SK-N-SH treated with all-trans-retinoic acid at 6 μM for 48 hours (cell line): ENCODE measurements at regions not wholly inside any gene's neighbourhood (a gene's known extent, or its start where the extent isn't known, plus 50 kb on each side); places are given as distances from the start of the nearest gene placed in this dataset.

Experiments used
- ISL1 ChIP-seq: fragments of 250-450 bp; sonication (Bioruptor Pico); IDR thresholded peaks from 2 replicates; pipeline ENCODE4 v2.1.2; 2022; ENCODE audit warnings: mild to moderate bottlenecking, moderate library complexity
- ZFP30 ChIP-seq: fragments of 450-650 bp; formaldehyde crosslinking; IDR thresholded peaks from 2 replicates; pipeline ENCODE4 v1.5.0; 2022; ENCODE audit warnings: mild to moderate bottlenecking, moderate library complexity

DNA sequence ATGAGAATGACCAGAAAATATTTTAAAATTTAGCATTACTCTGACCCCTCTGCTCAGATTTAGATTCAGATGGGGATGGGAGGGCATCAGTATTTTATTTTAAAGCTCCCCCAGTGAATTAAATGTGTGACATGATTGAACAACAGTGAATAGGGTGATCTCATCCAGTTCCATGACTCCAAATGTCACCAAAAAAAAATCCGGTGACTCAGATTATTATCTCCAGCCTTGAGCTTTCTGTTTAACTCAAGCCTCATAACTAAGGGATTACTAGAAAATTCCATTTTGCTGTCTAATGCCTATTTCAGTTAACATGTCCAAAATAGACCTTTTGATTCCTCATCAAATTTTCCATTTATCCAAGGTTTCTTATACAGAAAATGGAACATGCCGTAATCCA, 121.8 kb upstream of the TMEM47 start:
- TF ChIP-seq ISL1 (CRISPR knock-in tag): no peak
- TF ChIP-seq ZFP30 (CRISPR knock-in tag): no peak
